ENCODE measurements at regions not wholly inside any gene's neighbourhood (a gene's known extent, or its start where the extent isn't known, plus 50 kb on each side); places are given as distances from the start of the nearest gene placed in this dataset.

- H3K27me3 ChIP-seq (ENCODE audit: control insufficient read depth in 4 of 4, insufficient read depth in 4 of 4, low read length in 3 of 4) = no peaks in the 10 kb centered on the region
- WGBS = 85% methylated on average over 4 of the region's 4 CpGs
Observed at GRCh38 chr7:46322937-46323336, 401.9 kb upstream of the IGFBP3 start.

DNA sequence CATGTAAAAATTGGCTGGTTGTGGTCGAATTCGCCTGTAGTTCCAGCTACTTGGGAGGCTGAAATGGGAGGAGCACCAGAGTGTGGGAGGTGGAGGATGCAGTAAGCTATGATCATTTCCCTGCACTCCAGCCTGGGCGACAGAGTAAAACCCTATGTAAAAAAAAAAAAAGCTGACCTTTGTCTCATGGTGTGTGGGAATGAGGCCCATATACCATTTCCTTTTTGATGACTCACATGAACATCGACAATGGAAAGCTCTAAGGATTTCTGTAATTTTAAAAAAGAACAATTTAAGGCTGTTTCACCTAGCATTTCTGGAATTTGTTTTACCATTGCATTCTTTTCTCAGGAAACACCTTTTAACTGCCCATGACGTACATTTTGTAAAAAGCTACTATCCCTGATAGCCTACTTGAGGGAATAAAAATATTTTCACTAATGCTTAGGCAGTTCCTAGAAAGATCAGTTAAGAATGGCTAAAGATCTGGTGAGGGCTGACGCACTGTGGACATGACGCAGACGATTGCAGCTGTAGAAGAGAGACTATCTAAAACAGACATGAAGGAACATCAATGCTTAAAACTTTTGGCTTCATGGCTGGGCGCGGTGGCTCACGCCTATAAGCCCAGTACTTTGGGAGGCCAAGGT lies 400.6 kb upstream of the IGFBP3 start:
- H3K27me3 ChIP-seq (ENCODE audit: control insufficient read depth in 4 of 4, insufficient read depth in 4 of 4, low read length in 3 of 4) = no peaks in the 10 kb centered on the region
- no peaks in the 10 kb centered on the region for H3K36me3 ChIP-seq (ENCODE audit: control insufficient read depth in 4 of 4, insufficient read depth in 3 of 4, low read depth in 1 of 4, low read length in 3 of 4)
- 91% methylated on average over 11 of the region's 11 CpGs for WGBS
- no peaks in the 10 kb centered on the region for H3K4me1 ChIP-seq (ENCODE audit: control insufficient read depth in 4 of 4, insufficient read depth in 4 of 4, low read length in 3 of 4)
- no peak overlapping the region for H3K27ac ChIP-seq (ENCODE audit: low read depth in 1 of 2, low read length in 2 of 2)
- no peak for TF ChIP-seq FOXA2 (IDR thresholded peaks at IDR 0.05)
- no peak for TF ChIP-seq RAD21 (IDR thresholded peaks at IDR 0.05)
- TF ChIP-seq REST (IDR thresholded peaks at IDR 0.05) = no peak
- TF ChIP-seq HNF4G (IDR thresholded peaks at IDR 0.05) = no peak
- TF ChIP-seq, protein P1, sequence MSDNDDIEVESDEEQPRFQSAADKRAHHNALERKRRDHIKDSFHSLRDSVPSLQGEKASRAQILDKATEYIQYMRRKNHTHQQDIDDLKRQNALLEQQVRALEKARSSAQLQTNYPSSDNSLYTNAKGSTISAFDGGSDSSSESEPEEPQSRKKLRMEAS (IDR thresholded peaks at IDR 0.05) = no peak
- no peak for TF ChIP-seq HNF4A (conservative IDR thresholded peaks at IDR 0.05)
- TF ChIP-seq JUND (IDR thresholded peaks at IDR 0.05) = no peak
- TF ChIP-seq, protein P2, sequence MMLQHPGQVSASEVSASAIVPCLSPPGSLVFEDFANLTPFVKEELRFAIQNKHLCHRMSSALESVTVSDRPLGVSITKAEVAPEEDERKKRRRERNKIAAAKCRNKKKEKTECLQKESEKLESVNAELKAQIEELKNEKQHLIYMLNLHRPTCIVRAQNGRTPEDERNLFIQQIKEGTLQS (IDR thresholded peaks at IDR 0.05) = no peak
- TF ChIP-seq, protein P3, sequence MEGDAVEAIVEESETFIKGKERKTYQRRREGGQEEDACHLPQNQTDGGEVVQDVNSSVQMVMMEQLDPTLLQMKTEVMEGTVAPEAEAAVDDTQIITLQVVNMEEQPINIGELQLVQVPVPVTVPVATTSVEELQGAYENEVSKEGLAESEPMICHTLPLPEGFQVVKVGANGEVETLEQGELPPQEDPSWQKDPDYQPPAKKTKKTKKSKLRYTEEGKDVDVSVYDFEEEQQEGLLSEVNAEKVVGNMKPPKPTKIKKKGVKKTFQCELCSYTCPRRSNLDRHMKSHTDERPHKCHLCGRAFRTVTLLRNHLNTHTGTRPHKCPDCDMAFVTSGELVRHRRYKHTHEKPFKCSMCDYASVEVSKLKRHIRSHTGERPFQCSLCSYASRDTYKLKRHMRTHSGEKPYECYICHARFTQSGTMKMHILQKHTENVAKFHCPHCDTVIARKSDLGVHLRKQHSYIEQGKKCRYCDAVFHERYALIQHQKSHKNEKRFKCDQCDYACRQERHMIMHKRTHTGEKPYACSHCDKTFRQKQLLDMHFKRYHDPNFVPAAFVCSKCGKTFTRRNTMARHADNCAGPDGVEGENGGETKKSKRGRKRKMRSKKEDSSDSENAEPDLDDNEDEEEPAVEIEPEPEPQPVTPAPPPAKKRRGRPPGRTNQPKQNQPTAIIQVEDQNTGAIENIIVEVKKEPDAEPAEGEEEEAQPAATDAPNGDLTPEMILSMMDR (IDR thresholded peaks at IDR 0.05; ENCODE audit: low read depth, low read length, missing input control) = no peak
- no peak for TF ChIP-seq TAF1 (conservative IDR thresholded peaks at IDR 0.05)
- TF ChIP-seq ZBTB33 (IDR thresholded peaks at IDR 0.05) = no peak
- TF ChIP-seq EGR1 (IDR thresholded peaks at IDR 0.05; ENCODE audit: low read depth in 2 of 2) = no peak
- H3K9ac ChIP-seq (ENCODE audit: low read depth in 1 of 2, low read length in 2 of 2) = no peak overlapping the region
- H3K9me3 ChIP-seq (ENCODE audit: control insufficient read depth in 4 of 4, low read length in 3 of 4) = no peaks in the 10 kb centered on the region
- H3K4me3 ChIP-seq (ENCODE audit: low read depth in 1 of 3, low read length in 3 of 3) = no peak overlapping the region
- DNase-seq (ENCODE audit: low spot score) = no peak

More at GRCh38 chr7:46322937-46323336, 401.9 kb upstream of the IGFBP3 start:
- Histone ChIP-seq H3K27ac (ENCODE audit: low read depth in 1 of 2, low read length in 2 of 2) (no peak overlapping the region), H3K36me3 (ENCODE audit: control insufficient read depth in 4 of 4, insufficient read depth in 3 of 4, low read depth in 1 of 4, low read length in 3 of 4) (no peaks in the 10 kb centered on the region), H3K4me1 (ENCODE audit: control insufficient read depth in 4 of 4, insufficient read depth in 4 of 4, low read length in 3 of 4) (no peaks in the 10 kb centered on the region), H3K4me3 (ENCODE audit: low read depth in 1 of 3, low read length in 3 of 3) (no peak overlapping the region), H3K9ac (ENCODE audit: low read depth in 1 of 2, low read length in 2 of 2) (no peak overlapping the region), H3K9me3 (ENCODE audit: control insufficient read depth in 4 of 4, low read length in 3 of 4) (no peaks in the 10 kb centered on the region)
- TF ChIP-seq REST (IDR thresholded peaks at IDR 0.05) = no peak
- TF ChIP-seq YY1 (IDR thresholded peaks at IDR 0.05) = no peak
- TF ChIP-seq RAD21 (IDR thresholded peaks at IDR 0.05) = no peak
- TF ChIP-seq, protein P1 (IDR thresholded peaks at IDR 0.05) = no peak
- no peak for TF ChIP-seq HNF4G (IDR thresholded peaks at IDR 0.05)
- TF ChIP-seq FOXA1 (IDR thresholded peaks at IDR 0.05) = no peak
- TF ChIP-seq SP1 (IDR thresholded peaks at IDR 0.05) = no peak
- TF ChIP-seq, protein P2 (IDR thresholded peaks at IDR 0.05) = no peak
- DNase-seq (ENCODE audit: low spot score) = no peak

Data from liver (tissue), 8 donors.